HepG2 (cell line): ENCODE measurements at regions not wholly inside any gene's neighbourhood (a gene's known extent, or its start where the extent isn't known, plus 50 kb on each side); places are given as distances from the start of the nearest gene placed in this dataset.

Source experiments
- GABPA ChIP-seq, 2 experiments: IDR thresholded peaks; 2 replicates each; pipeline ENCODE4 v1.6.1; 2011 to 2016; ENCODE audit warnings: low read depth in 2 of 2, low read length in 1 of 2, missing biosample characterization in 1 of 2, missing genetic modification characterization in 1 of 2
- GATAD2A ChIP-seq: IDR thresholded peaks from 2 replicates; pipeline ENCODE4 v1.6.1; 2016
- GLMP ChIP-seq: sonication (generic); formaldehyde crosslinking; IDR thresholded peaks from 2 replicates; pipeline ENCODE4 v1.9.0; 2021; ENCODE audit warnings: missing genetic modification reagents, mild to moderate bottlenecking, borderline replicate concordance
- GTF3A ChIP-seq: sonication (generic); formaldehyde crosslinking; conservative IDR thresholded peaks from 2 replicates; pipeline ENCODE4 v1.4.0; 2020; ENCODE audit warnings: mild to moderate bottlenecking, missing genetic modification reagents
- HMG20B ChIP-seq: conservative IDR thresholded peaks from 2 replicates; pipeline ENCODE4 v1.6.1; 2016; ENCODE audit warnings: missing genetic modification reagents, missing compliant biosample characterization
- HMGXB4 ChIP-seq, 2 experiments: sonication (generic) in 1 of 2; formaldehyde crosslinking in 1 of 2; IDR thresholded peaks; 2 replicates each; pipeline versions ENCODE4 v1.4.0 to v1.6.1; 2018 to 2020; ENCODE audit warnings: missing genetic modification reagents in 2 of 2, borderline replicate concordance in 1 of 2, low read depth in 1 of 2, mild to moderate bottlenecking in 1 of 2, missing biosample characterization in 1 of 2
- MIER2 ChIP-seq: IDR thresholded peaks from 2 replicates; pipeline ENCODE4 v1.6.1; 2016; ENCODE audit warnings: missing biosample characterization, missing genetic modification reagents
- MIER3 ChIP-seq: IDR thresholded peaks from 2 replicates; pipeline ENCODE4 v1.6.1; 2016; ENCODE audit warnings: missing compliant biosample characterization, borderline replicate concordance
- NR2C2 ChIP-seq: sonication (generic); formaldehyde crosslinking; IDR thresholded peaks from 2 replicates; pipeline ENCODE4 v1.4.0; 2020; ENCODE audit warnings: missing genetic modification reagents, mild to moderate bottlenecking, moderate library complexity, borderline replicate concordance
- REL ChIP-seq: sonication (generic); formaldehyde crosslinking; conservative IDR thresholded peaks from 2 replicates; pipeline ENCODE4 v1.8.0; 2022; ENCODE audit warnings: mild to moderate bottlenecking, missing genetic modification reagents, moderate library complexity
- SSRP1 ChIP-seq: IDR thresholded peaks from 2 replicates; pipeline ENCODE4 v1.6.1; 2016; ENCODE audit warnings: control low read depth
- TAF1 ChIP-seq: sonication (generic); formaldehyde crosslinking; IDR thresholded peaks from 2 replicates; pipeline ENCODE4 v1.4.0; 2020; ENCODE audit warnings: missing genetic modification reagents
- TBX3 ChIP-seq: fragments of 450-650 bp; IDR thresholded peaks from 2 replicates; pipeline ENCODE4 v1.6.1; 2017; ENCODE audit warnings: antibody characterized with exemption, mild to moderate bottlenecking, inconsistent platforms, borderline replicate concordance
- ZBTB46 ChIP-seq: sonication (generic); formaldehyde crosslinking; IDR thresholded peaks from 2 replicates; pipeline ENCODE4 v1.4.0; 2020; ENCODE audit warnings: mild to moderate bottlenecking, missing genetic modification reagents, borderline replicate concordance
- ZMYM4 ChIP-seq: sonication (generic); formaldehyde crosslinking; IDR thresholded peaks from 2 replicates; pipeline ENCODE4 v1.8.1; 2023; ENCODE audit warnings: mild to moderate bottlenecking, missing genetic modification reagents
- ZNF142 ChIP-seq: sonication (generic); formaldehyde crosslinking; IDR thresholded peaks from 2 replicates; pipeline ENCODE4 v1.4.0; 2020; ENCODE audit warnings: missing genetic modification reagents
- ZNF558 ChIP-seq: sonication (generic); formaldehyde crosslinking; IDR thresholded peaks from 2 replicates; pipeline ENCODE4 v1.9.0; 2022; ENCODE audit warnings: mild to moderate bottlenecking, missing genetic modification reagents, borderline replicate concordance
- ZNF737 ChIP-seq: sonication (generic); formaldehyde crosslinking; IDR thresholded peaks from 2 replicates; pipeline ENCODE4 v1.5.0; 2020; ENCODE audit warnings: missing genetic modification reagents, mild to moderate bottlenecking, borderline replicate concordance
- ZNF749 ChIP-seq: sonication (generic); formaldehyde crosslinking; IDR thresholded peaks from 2 replicates; pipeline ENCODE4 v1.8.0; 2022; ENCODE audit warnings: mild to moderate bottlenecking, missing genetic modification reagents, moderate library complexity, borderline replicate concordance
- ZNF841 ChIP-seq: sonication (generic); formaldehyde crosslinking; IDR thresholded peaks from 2 replicates; pipeline ENCODE4 v1.8.1; 2023; ENCODE audit warnings: missing genetic modification reagents, borderline replicate concordance

- TF ChIP-seq GABPA (IDR thresholded peaks at IDR 0.05; ENCODE audit: low read depth, low read length): no peak
- TF ChIP-seq GABPA (CRISPR knock-in tag; IDR thresholded peaks at IDR 0.05; ENCODE audit: low read depth): peak; percentile 37; the same call in 1 of the 2 replicates
- no peak for TF ChIP-seq GTF3A (CRISPR knock-in tag)
- TF ChIP-seq ZNF841 (CRISPR knock-in tag): no peak
- TF ChIP-seq MIER3 (CRISPR knock-in tag): no peak
- TF ChIP-seq ZNF142 (CRISPR knock-in tag): no peak
- no peak for TF ChIP-seq ZNF558 (CRISPR knock-in tag)
- TF ChIP-seq HMGXB4 (CRISPR knock-in tag; IDR thresholded peaks at IDR 0.05; ENCODE audit: borderline replicate concordance in 1 of 2, low read depth in 1 of 2): peak in 1 of 2 experiments; percentile 28; a peak in 1 of 4 replicates
- TF ChIP-seq ZNF749: peak; percentile 69; the same call in 1 of the 2 replicates
- no peak for TF ChIP-seq GLMP
- no peak for TF ChIP-seq TAF1 (CRISPR knock-in tag)
- no peak for TF ChIP-seq ZBTB46 (CRISPR knock-in tag)
- TF ChIP-seq REL: no peak
- TF ChIP-seq GATAD2A (CRISPR knock-in tag): peak; percentile 93
- peak; percentile 82; the same call in 1 of the 2 replicates for TF ChIP-seq ZMYM4 (CRISPR knock-in tag)
- no peak for TF ChIP-seq SSRP1 (CRISPR knock-in tag)
- no peak for TF ChIP-seq ZNF737 (CRISPR knock-in tag)
- 0 out of 2 replicates have a peak, but pooled peaks have one; percentile 56 for TF ChIP-seq HMG20B
- TF ChIP-seq TBX3: peak; percentile 90
- no peak for TF ChIP-seq NR2C2 (CRISPR knock-in tag)
- no peak for TF ChIP-seq MIER2 (CRISPR knock-in tag)
Measured at GRCh38 chr2:83071352-83071751, 1387.7 kb downstream of the SUCLG1 start (continued).
